22Rv1 (cell line): ENCODE measurements at regions not wholly inside any gene's neighbourhood (a gene's known extent, or its start where the extent isn't known, plus 50 kb on each side); places are given as distances from the start of the nearest gene placed in this dataset.
"Not testable (repeated sequence)": the region's sequence is repeated elsewhere in the genome, so short reads cannot be mapped to it uniquely, and the experiment has no call there.

ENCODE experiments used
- CTCF ChIP-seq: fragments of 450-650 bp; IDR thresholded peaks from 2 replicates; pipeline ENCODE4 v1.5.1; 2017; ENCODE audit warnings: mild to moderate bottlenecking
- ZFX ChIP-seq: fragments of 450-650 bp; IDR thresholded peaks from 2 replicates; pipeline ENCODE4 v1.6.1; 2017; ENCODE audit warnings: antibody characterized with exemption, borderline replicate concordance

- not testable (repeated sequence) for TF ChIP-seq CTCF, ZFX
Observed at GRCh38 chrX:20671746-20672145, 405.0 kb upstream of the RPS6KA3 start.
